ENCODE measurements at regions not wholly inside any gene's neighbourhood (a gene's known extent, or its start where the extent isn't known, plus 50 kb on each side); places are given as distances from the start of the nearest gene placed in this dataset.

DNA sequence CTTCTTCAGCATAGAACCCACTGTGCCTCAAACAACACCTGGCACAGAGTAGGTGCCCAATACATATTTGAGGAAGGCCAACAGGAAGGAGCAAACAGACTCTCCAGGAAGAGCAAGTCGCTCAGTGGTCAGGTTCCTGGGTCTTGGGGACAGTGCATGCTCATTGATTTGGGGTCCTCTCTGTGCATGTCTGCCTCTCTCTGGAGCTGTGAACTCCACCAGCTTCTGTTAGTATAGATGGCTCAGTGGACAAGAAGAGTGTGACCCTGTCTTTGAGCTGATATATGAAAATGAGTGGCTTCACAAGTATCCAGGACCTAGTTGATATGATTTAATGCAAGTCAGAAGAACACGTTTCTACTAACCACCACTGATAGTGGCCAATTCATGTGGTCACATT lies 98.7 kb downstream of the KCTD15 start:
- TF ChIP-seq, protein P1, sequence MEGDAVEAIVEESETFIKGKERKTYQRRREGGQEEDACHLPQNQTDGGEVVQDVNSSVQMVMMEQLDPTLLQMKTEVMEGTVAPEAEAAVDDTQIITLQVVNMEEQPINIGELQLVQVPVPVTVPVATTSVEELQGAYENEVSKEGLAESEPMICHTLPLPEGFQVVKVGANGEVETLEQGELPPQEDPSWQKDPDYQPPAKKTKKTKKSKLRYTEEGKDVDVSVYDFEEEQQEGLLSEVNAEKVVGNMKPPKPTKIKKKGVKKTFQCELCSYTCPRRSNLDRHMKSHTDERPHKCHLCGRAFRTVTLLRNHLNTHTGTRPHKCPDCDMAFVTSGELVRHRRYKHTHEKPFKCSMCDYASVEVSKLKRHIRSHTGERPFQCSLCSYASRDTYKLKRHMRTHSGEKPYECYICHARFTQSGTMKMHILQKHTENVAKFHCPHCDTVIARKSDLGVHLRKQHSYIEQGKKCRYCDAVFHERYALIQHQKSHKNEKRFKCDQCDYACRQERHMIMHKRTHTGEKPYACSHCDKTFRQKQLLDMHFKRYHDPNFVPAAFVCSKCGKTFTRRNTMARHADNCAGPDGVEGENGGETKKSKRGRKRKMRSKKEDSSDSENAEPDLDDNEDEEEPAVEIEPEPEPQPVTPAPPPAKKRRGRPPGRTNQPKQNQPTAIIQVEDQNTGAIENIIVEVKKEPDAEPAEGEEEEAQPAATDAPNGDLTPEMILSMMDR (IDR thresholded peaks at IDR 0.05; ENCODE audit: borderline replicate concordance, extremely low read depth, low read length, poor library complexity, severe bottlenecking) = no peak
- no peak for TF ChIP-seq EZH2 (IDR thresholded peaks at IDR 0.05; ENCODE audit: borderline replicate concordance, low read depth, low read length, severe bottlenecking)
- ATAC-seq (ENCODE audit: insufficient read depth, low read depth) = no peak
- no peaks in the 10 kb centered on the region for H4K20me1 ChIP-seq (ENCODE audit: insufficient read depth, low read length)
- H3K27me3 ChIP-seq (ENCODE audit: insufficient read depth, low read length, poor library complexity) = no peaks in the 10 kb centered on the region
- no peaks in the 10 kb centered on the region for H3K4me1 ChIP-seq (ENCODE audit: insufficient read depth, low read length)
- H3K27ac ChIP-seq (ENCODE audit: low read length) = no peak overlapping the region
- no peaks in the 10 kb centered on the region for H3K79me2 ChIP-seq (ENCODE audit: insufficient read depth, low read length)
- no peak for DNase-seq
- H3K9me3 ChIP-seq (ENCODE audit: insufficient read depth, low read length, severe bottlenecking) = peaks cover 7% of the 10 kb centered on the region
- H3K4me3 ChIP-seq (ENCODE audit: low read depth in 1 of 2, low read length in 2 of 2) = no peak overlapping the region
- H3K36me3 ChIP-seq (ENCODE audit: insufficient read depth, low read length) = no peaks in the 10 kb centered on the region
- no peak overlapping the region for H2AFZ ChIP-seq (ENCODE audit: low read depth, low read length)
- no peak overlapping the region for H3K9ac ChIP-seq (ENCODE audit: low read depth, low read length)
- no peak overlapping the region for H3K4me2 ChIP-seq (ENCODE audit: insufficient read depth, low read length)

DNA sequence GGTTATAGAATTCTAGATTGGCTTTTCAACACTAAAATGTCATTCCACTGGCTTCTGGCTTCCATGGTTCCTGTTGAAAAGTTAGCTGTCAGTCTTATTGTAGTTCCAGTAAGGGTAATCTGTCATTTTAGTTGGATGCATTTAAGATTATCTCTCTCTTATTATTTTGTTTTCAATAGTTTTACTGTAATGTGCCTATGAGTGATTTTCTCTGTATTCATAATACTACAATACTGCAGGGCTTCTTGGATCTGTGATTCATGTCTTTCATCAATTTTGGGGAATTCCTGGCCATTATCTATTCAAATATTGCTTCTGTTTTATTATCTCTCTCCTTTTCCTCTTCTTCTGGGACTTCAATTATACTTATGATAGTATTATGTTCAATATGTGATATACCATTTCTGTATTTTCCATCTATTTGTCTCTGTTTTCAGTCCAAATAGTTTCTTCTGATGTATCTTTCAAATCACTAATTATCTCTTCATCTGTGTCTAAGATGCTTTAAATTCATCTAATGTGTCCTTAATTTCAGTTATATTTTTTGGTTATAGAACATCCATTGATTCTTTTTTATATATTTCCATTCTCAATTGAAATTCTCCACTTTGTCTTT lies 101.5 kb downstream of the KCTD15 start:
- peaks cover 4% of the 10 kb centered on the region for H3K27me3 ChIP-seq (ENCODE audit: insufficient read depth, low read length, poor library complexity)
- no peak overlapping the region for H3K4me3 ChIP-seq (ENCODE audit: low read depth in 1 of 2, low read length in 2 of 2)
- ATAC-seq (ENCODE audit: insufficient read depth, low read depth) = no peak

DNA sequence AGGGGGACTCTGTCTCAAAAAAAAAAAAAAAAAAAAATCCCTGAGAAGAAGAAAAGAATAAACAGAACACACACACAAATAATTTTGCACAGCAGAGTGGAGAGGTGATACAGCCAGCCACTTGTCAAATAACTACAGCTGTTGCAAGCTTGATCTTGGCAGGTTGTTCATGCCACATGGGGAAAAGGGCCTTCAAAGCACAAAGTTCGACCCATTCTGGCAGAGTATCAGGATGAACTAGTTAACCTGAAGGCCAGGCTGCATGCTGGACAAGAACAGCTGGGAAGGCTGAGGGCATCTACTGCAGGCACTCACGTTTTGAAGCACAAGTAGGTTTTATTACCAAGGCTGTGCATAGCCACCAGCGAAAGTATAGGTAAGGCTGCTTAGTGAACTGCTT lies 104.1 kb downstream of the KCTD15 start:
- no peak overlapping the region for H3K9ac ChIP-seq (ENCODE audit: low read depth, low read length)
- no peak overlapping the region for H3K4me3 ChIP-seq (ENCODE audit: low read depth in 1 of 2, low read length in 2 of 2)
- no peak for TF ChIP-seq EZH2 (IDR thresholded peaks at IDR 0.05; ENCODE audit: borderline replicate concordance, low read depth, low read length, severe bottlenecking)
- TF ChIP-seq, protein P1 (IDR thresholded peaks at IDR 0.05; ENCODE audit: borderline replicate concordance, extremely low read depth, low read length, poor library complexity, severe bottlenecking) = no peak
- H3K27ac ChIP-seq (ENCODE audit: low read length) = no peak overlapping the region
- no peak overlapping the region for H3K4me2 ChIP-seq (ENCODE audit: insufficient read depth, low read length)
- H3K9me3 ChIP-seq (ENCODE audit: insufficient read depth, low read length, severe bottlenecking) = peaks cover 7% of the 10 kb centered on the region
- H4K20me1 ChIP-seq (ENCODE audit: insufficient read depth, low read length) = no peaks in the 10 kb centered on the region
- no peaks in the 10 kb centered on the region for H3K4me1 ChIP-seq (ENCODE audit: insufficient read depth, low read length)
- H3K27me3 ChIP-seq (ENCODE audit: insufficient read depth, low read length, poor library complexity) = peaks cover 4% of the 10 kb centered on the region
- no peak overlapping the region for H2AFZ ChIP-seq (ENCODE audit: low read depth, low read length)
- no peaks in the 10 kb centered on the region for H3K36me3 ChIP-seq (ENCODE audit: insufficient read depth, low read length)
- H3K79me2 ChIP-seq (ENCODE audit: insufficient read depth, low read length) = no peaks in the 10 kb centered on the region
- DNase-seq (no peak), ATAC-seq (ENCODE audit: insufficient read depth, low read depth) (no peak)

More for the DNA sequence above, 101.5 kb downstream of the KCTD15 start:
- no peak overlapping the region for H2AFZ ChIP-seq (ENCODE audit: low read depth, low read length)
- H3K9me3 ChIP-seq (ENCODE audit: insufficient read depth, low read length, severe bottlenecking) = peaks cover 7% of the 10 kb centered on the region
- H3K36me3 ChIP-seq (ENCODE audit: insufficient read depth, low read length) = no peaks in the 10 kb centered on the region
- no peak for DNase-seq
- no peaks in the 10 kb centered on the region for H3K79me2 ChIP-seq (ENCODE audit: insufficient read depth, low read length)
- TF ChIP-seq, protein P1 (IDR thresholded peaks at IDR 0.05; ENCODE audit: borderline replicate concordance, extremely low read depth, low read length, poor library complexity, severe bottlenecking) = no peak
- no peak for TF ChIP-seq EZH2 (IDR thresholded peaks at IDR 0.05; ENCODE audit: borderline replicate concordance, low read depth, low read length, severe bottlenecking)
- no peaks in the 10 kb centered on the region for H3K4me1 ChIP-seq (ENCODE audit: insufficient read depth, low read length)
- H3K27ac ChIP-seq (ENCODE audit: low read length) = no peak overlapping the region
- no peaks in the 10 kb centered on the region for H4K20me1 ChIP-seq (ENCODE audit: insufficient read depth, low read length)
- H3K4me2 ChIP-seq (ENCODE audit: insufficient read depth, low read length) = no peak overlapping the region
- H3K9ac ChIP-seq (ENCODE audit: low read depth, low read length) = no peak overlapping the region
